ENCODE measurements at regions not wholly inside any gene's neighbourhood (a gene's known extent, or its start where the extent isn't known, plus 50 kb on each side); places are given as distances from the start of the nearest gene placed in this dataset.

- TF ChIP-seq EZH2 (IDR thresholded peaks at IDR 0.05; ENCODE audit: insufficient read depth, poor library complexity, severe bottlenecking) (no peak), EZH2phosphoT487 (IDR thresholded peaks at IDR 0.05; ENCODE audit: insufficient read depth, low read depth) (no peak)
Measured at GRCh38 chr3:31445701-31446100, 87.0 kb upstream of the STT3B start.

Data from GM23248 (cell line).